MM.1S (cell line): ENCODE measurements at regions not wholly inside any gene's neighbourhood (a gene's known extent, or its start where the extent isn't known, plus 50 kb on each side); places are given as distances from the start of the nearest gene placed in this dataset.

Experiments
- DNase-seq: peaks from one replicate; pipeline ENCODE4 v3.0.0-alpha.2; 2015
- H2AFZ ChIP-seq: fragments of 300-600 bp; sonication (generic); 2 replicates; pipeline ENCODE4 v1.6.0; 2016; ENCODE audit warnings: antibody characterized with exemption, low read length
- H3F3A ChIP-seq: fragments of 300-600 bp; sonication (generic); 2 replicates; pipeline ENCODE4 v1.6.1; 2016; ENCODE audit warnings: mild to moderate bottlenecking, antibody characterized with exemption, low read length, moderate library complexity, mixed read lengths; ENCODE audit not compliant: insufficient read depth
- H3K27ac ChIP-seq: fragments of 300-600 bp; sonication (generic); 2 replicates; pipeline ENCODE4 v1.5.1; 2016; ENCODE audit warnings: mild to moderate bottlenecking, low read length
- H3K27me3 ChIP-seq: fragments of 300-600 bp; sonication (generic); replicated peaks from 2 replicates; pipeline ENCODE4 v1.6.0; 2016; ENCODE audit warnings: low read length; ENCODE audit not compliant: insufficient read depth
- H3K36me3 ChIP-seq: fragments of 300-600 bp; sonication (generic); replicated peaks from 2 replicates; pipeline ENCODE4 v1.6.1; 2016; ENCODE audit warnings: mild to moderate bottlenecking, low read length, mixed read lengths; ENCODE audit not compliant: insufficient read depth
- H3K4me1 ChIP-seq: fragments of 300-600 bp; sonication (generic); 2 replicates; pipeline ENCODE4 v1.6.1; 2016; ENCODE audit warnings: low read length, mixed read lengths
- H3K4me2 ChIP-seq: fragments of 300-600 bp; sonication (generic); 2 replicates; pipeline ENCODE4 v1.6.0; 2016; ENCODE audit warnings: low read depth, low read length
- H3K4me3 ChIP-seq: fragments of 300-600 bp; sonication (generic); 2 replicates; pipeline ENCODE4 v1.5.1; 2016; ENCODE audit warnings: low read length, mixed read lengths
- H3K79me2 ChIP-seq: fragments of 300-600 bp; sonication (generic); 2 replicates; pipeline ENCODE4 v1.6.1; 2016; ENCODE audit warnings: mixed run types, low read length, mixed read lengths
- H3K9ac ChIP-seq: fragments of 300-600 bp; sonication (generic); 2 replicates; pipeline ENCODE4 v1.6.1; 2016; ENCODE audit warnings: low read length, mixed read lengths
- H3K9me2 ChIP-seq: fragments of 300-600 bp; sonication (generic); replicated peaks from 2 replicates; pipeline ENCODE4 v1.6.1; 2016; ENCODE audit warnings: mild to moderate bottlenecking, low read length, mixed read lengths; ENCODE audit not compliant: insufficient read depth
- H3K9me3 ChIP-seq: fragments of 300-600 bp; sonication (generic); replicated peaks from 2 replicates; pipeline ENCODE4 v1.6.1; 2016; ENCODE audit warnings: mild to moderate bottlenecking, low read length, mixed read lengths; ENCODE audit not compliant: insufficient read depth
- H4K20me1 ChIP-seq: fragments of 300-600 bp; sonication (generic); 2 replicates; pipeline ENCODE4 v1.6.1; 2016; ENCODE audit warnings: mild to moderate bottlenecking, low read length, moderate library complexity, mixed read lengths; ENCODE audit not compliant: insufficient read depth
- EZH2 ChIP-seq: fragments of 300-600 bp; sonication (generic); optimal IDR thresholded peaks from 2 replicates; pipeline ENCODE3; 2017; ENCODE audit warnings: low read depth, mild to moderate bottlenecking, antibody characterized with exemption, low read length, mixed read lengths
- EZH2phosphoT487 ChIP-seq: fragments of 300-600 bp; sonication (generic); IDR thresholded peaks from 2 replicates; pipeline ENCODE4 v1.6.1; 2018; ENCODE audit warnings: antibody characterized with exemption, low read length
- TF ChIP-seq, protein P1 (sequence below): fragments of 300-600 bp; sonication (generic); IDR thresholded peaks from 2 replicates; pipeline ENCODE4 v1.5.1; 2016; ENCODE audit warnings: antibody characterized with exemption, low read length, mixed read lengths

- no peaks in the 10 kb centered on the region for H3K79me2 ChIP-seq
Observed at GRCh38 chr9:84575705-84576104, 93.8 kb upstream of the NTRK2 start.

GRCh38 chr9:84583866-84584265, 85.7 kb upstream of the NTRK2 start:
- Histone ChIP-seq H3K27ac (no peak overlapping the region), H3K36me3 (no peaks in the 10 kb centered on the region), H3K79me2 (no peaks in the 10 kb centered on the region), H3F3A (no peaks in the 10 kb centered on the region), H3K9me2 (no peaks in the 10 kb centered on the region), H3K9me3 (no peaks in the 10 kb centered on the region), H3K27me3 (no peaks in the 10 kb centered on the region), H3K4me1 (no peaks in the 10 kb centered on the region), H4K20me1 (no peaks in the 10 kb centered on the region), H2AFZ (peak overlapping the region; percentile 56), H3K4me3 (no peak overlapping the region), H3K4me2 (peak overlapping the region; percentile 33), H3K9ac (no peak overlapping the region)
- no peak for DNase-seq
- TF ChIP-seq EZH2 (no peak), EZH2phosphoT487 (no peak)
- TF ChIP-seq, protein P1, sequence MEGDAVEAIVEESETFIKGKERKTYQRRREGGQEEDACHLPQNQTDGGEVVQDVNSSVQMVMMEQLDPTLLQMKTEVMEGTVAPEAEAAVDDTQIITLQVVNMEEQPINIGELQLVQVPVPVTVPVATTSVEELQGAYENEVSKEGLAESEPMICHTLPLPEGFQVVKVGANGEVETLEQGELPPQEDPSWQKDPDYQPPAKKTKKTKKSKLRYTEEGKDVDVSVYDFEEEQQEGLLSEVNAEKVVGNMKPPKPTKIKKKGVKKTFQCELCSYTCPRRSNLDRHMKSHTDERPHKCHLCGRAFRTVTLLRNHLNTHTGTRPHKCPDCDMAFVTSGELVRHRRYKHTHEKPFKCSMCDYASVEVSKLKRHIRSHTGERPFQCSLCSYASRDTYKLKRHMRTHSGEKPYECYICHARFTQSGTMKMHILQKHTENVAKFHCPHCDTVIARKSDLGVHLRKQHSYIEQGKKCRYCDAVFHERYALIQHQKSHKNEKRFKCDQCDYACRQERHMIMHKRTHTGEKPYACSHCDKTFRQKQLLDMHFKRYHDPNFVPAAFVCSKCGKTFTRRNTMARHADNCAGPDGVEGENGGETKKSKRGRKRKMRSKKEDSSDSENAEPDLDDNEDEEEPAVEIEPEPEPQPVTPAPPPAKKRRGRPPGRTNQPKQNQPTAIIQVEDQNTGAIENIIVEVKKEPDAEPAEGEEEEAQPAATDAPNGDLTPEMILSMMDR: no peak

More at GRCh38 chr9:84575705-84576104, 93.8 kb upstream of the NTRK2 start:
- H2AFZ ChIP-seq: no peak overlapping the region
- H3K4me2 ChIP-seq: no peak overlapping the region
- no peak for DNase-seq
- no peaks in the 10 kb centered on the region for H3K27me3 ChIP-seq
- TF ChIP-seq EZH2phosphoT487 (no peak), EZH2 (no peak)
- TF ChIP-seq, protein P1: no peak
- no peak overlapping the region for H3K9ac ChIP-seq
- no peak overlapping the region for H3K27ac ChIP-seq
- H3K36me3 ChIP-seq: no peaks in the 10 kb centered on the region
- H3K4me1 ChIP-seq: no peaks in the 10 kb centered on the region
- H3F3A ChIP-seq: no peaks in the 10 kb centered on the region
- no peak overlapping the region for H3K4me3 ChIP-seq
- no peaks in the 10 kb centered on the region for H3K9me3 ChIP-seq
- no peaks in the 10 kb centered on the region for H3K9me2 ChIP-seq
- H4K20me1 ChIP-seq: no peaks in the 10 kb centered on the region

- TF ChIP-seq EZH2phosphoT487: no peak
- TF ChIP-seq, protein P1: no peak
- no peak for TF ChIP-seq EZH2
- H3K27me3 ChIP-seq: no peaks in the 10 kb centered on the region
- no peak overlapping the region for H3K27ac ChIP-seq
- no peaks in the 10 kb centered on the region for H3K9me2 ChIP-seq
- H3K4me1 ChIP-seq: no peaks in the 10 kb centered on the region
- no peak overlapping the region for H3K4me3 ChIP-seq
- no peaks in the 10 kb centered on the region for H3K79me2 ChIP-seq
- no peaks in the 10 kb centered on the region for H3F3A ChIP-seq
- H4K20me1 ChIP-seq: no peaks in the 10 kb centered on the region
- no peak overlapping the region for H3K4me2 ChIP-seq
- no peaks in the 10 kb centered on the region for H3K36me3 ChIP-seq
- H2AFZ ChIP-seq: no peak overlapping the region
- H3K9me3 ChIP-seq: no peaks in the 10 kb centered on the region
- DNase-seq: no peak
- H3K9ac ChIP-seq: no peak overlapping the region
Observed at GRCh38 chr9:84586662-84587061, 82.9 kb upstream of the NTRK2 start.
